ENCODE measurements at regions not wholly inside any gene's neighbourhood (a gene's known extent, or its start where the extent isn't known, plus 50 kb on each side); places are given as distances from the start of the nearest gene placed in this dataset.

- ATAC-seq (no peak), DNase-seq (no peak)
- ChIA-PET POLR2A (no interaction called here), CTCF (no interaction called here)
- Mint-ChIP-seq H3K9me3 (peaks cover 0 to 1% (median 0%) of the 10 kb centered on the region in 11 donors), H3K27ac (no peak overlapping the region), H3K4me3 (no peak overlapping the region), H3K36me3 (no peaks in the 10 kb centered on the region), H3K4me1 (no peaks in the 10 kb centered on the region), H3K27me3 (no peaks in the 10 kb centered on the region)
- Histone ChIP-seq H3K27ac (ENCODE audit: low read depth, low read length) (no peak overlapping the region), H3K36me3 (ENCODE audit: control insufficient read depth in 2 of 3, insufficient read depth in 3 of 3, low read length in 3 of 3) (no peaks in the 10 kb centered on the region), H3K27me3 (ENCODE audit: control insufficient read depth in 2 of 2, insufficient read depth in 2 of 2, low read length in 2 of 2) (no peaks in the 10 kb centered on the region), H3K4me1 (ENCODE audit: control insufficient read depth in 2 of 2, insufficient read depth in 2 of 2, low read length in 2 of 2) (no peaks in the 10 kb centered on the region), H3K9me3 (ENCODE audit: control insufficient read depth in 2 of 3, low read length in 3 of 3) (no peaks in the 10 kb centered on the region), H3K4me3 (ENCODE audit: low read length) (no peak overlapping the region)
- intact Hi-C loops (cut with micrococcal nuclease) = no loop called here
These were observed 269.4 kb upstream of the TANK start for GRCh38 chr2:160890667-160891352.

- Mint-ChIP-seq H3K36me3 (no peaks in the 10 kb centered on the region), H3K27me3 (no peaks in the 10 kb centered on the region), H3K4me1 (no peaks in the 10 kb centered on the region), H3K9me3 (peaks cover 0 to 1% (median 0%) of the 10 kb centered on the region in 11 donors), H3K4me3 (no peak overlapping the region), H3K27ac (no peak overlapping the region)
- Histone ChIP-seq H3K4me3 (ENCODE audit: low read length) (no peak overlapping the region), H3K27ac (ENCODE audit: low read depth, low read length) (no peak overlapping the region), H3K4me1 (ENCODE audit: control insufficient read depth in 2 of 2, insufficient read depth in 2 of 2, low read length in 2 of 2) (no peaks in the 10 kb centered on the region), H3K9me3 (ENCODE audit: control insufficient read depth in 2 of 3, low read length in 3 of 3) (no peaks in the 10 kb centered on the region), H3K36me3 (ENCODE audit: control insufficient read depth in 2 of 3, insufficient read depth in 3 of 3, low read length in 3 of 3) (no peaks in the 10 kb centered on the region), H3K27me3 (ENCODE audit: control insufficient read depth in 2 of 2, insufficient read depth in 2 of 2, low read length in 2 of 2) (no peaks in the 10 kb centered on the region)
- DNase-seq (no peak), ATAC-seq (no peak)
- CTCF ChIA-PET = no interaction called here
- POLR2A ChIA-PET = no interaction called here
- intact Hi-C loops (cut with micrococcal nuclease) = no loop called here
These were observed 268.9 kb upstream of the TANK start for GRCh38 chr2:160891353-160891740.

GRCh38 chr2:160892204-160892603, 268.0 kb upstream of the TANK start:
- no peak for ATAC-seq
- no peak overlapping the region for H3K27ac ChIP-seq (ENCODE audit: low read depth, low read length)
- Mint-ChIP-seq H3K4me1 (no peaks in the 10 kb centered on the region), H3K36me3 (no peaks in the 10 kb centered on the region), H3K27me3 (no peaks in the 10 kb centered on the region), H3K4me3 (no peak overlapping the region), H3K27ac (no peak overlapping the region), H3K9me3 (peaks cover 0 to 1% (median 0%) of the 10 kb centered on the region in 11 donors)
- H3K9me3 ChIP-seq (ENCODE audit: control insufficient read depth in 2 of 3, low read length in 3 of 3) = no peaks in the 10 kb centered on the region
- no peaks in the 10 kb centered on the region for H3K36me3 ChIP-seq (ENCODE audit: control insufficient read depth in 2 of 3, insufficient read depth in 3 of 3, low read length in 3 of 3)
- DNase-seq = no peak
- H3K4me3 ChIP-seq (ENCODE audit: low read length) = no peak overlapping the region
- POLR2A ChIA-PET = no interaction called here
- H3K27me3 ChIP-seq (ENCODE audit: control insufficient read depth in 2 of 2, insufficient read depth in 2 of 2, low read length in 2 of 2) = no peaks in the 10 kb centered on the region
- CTCF ChIA-PET = interaction anchor here (0.9 kb wide), 1 partner anchor 32 kb away, joined by 3 read pairs; no protein-coding TSS in a partner anchor
- no peaks in the 10 kb centered on the region for H3K4me1 ChIP-seq (ENCODE audit: control insufficient read depth in 2 of 2, insufficient read depth in 2 of 2, low read length in 2 of 2)
- intact Hi-C loops (cut with micrococcal nuclease) = no loop called here

- Histone ChIP-seq H3K27ac (ENCODE audit: low read depth, low read length) (no peak overlapping the region), H3K27me3 (ENCODE audit: control insufficient read depth in 2 of 2, insufficient read depth in 2 of 2, low read length in 2 of 2) (no peaks in the 10 kb centered on the region), H3K4me3 (ENCODE audit: low read length) (no peak overlapping the region), H3K4me1 (ENCODE audit: control insufficient read depth in 2 of 2, insufficient read depth in 2 of 2, low read length in 2 of 2) (no peaks in the 10 kb centered on the region), H3K9me3 (ENCODE audit: control insufficient read depth in 2 of 3, low read length in 3 of 3) (no peaks in the 10 kb centered on the region), H3K36me3 (ENCODE audit: control insufficient read depth in 2 of 3, insufficient read depth in 3 of 3, low read length in 3 of 3) (no peaks in the 10 kb centered on the region)
- CTCF ChIA-PET = no interaction called here
- H3K4me3 Mint-ChIP-seq = no peak overlapping the region
- H3K9me3 Mint-ChIP-seq = peaks cover 0 to 1% (median 0%) of the 10 kb centered on the region in 11 donors
- H3K4me1 Mint-ChIP-seq = no peaks in the 10 kb centered on the region
- ATAC-seq = no peak
- intact Hi-C loops (cut with micrococcal nuclease) = no loop called here
- no peaks in the 10 kb centered on the region for H3K36me3 Mint-ChIP-seq
- no peak for DNase-seq
- no peak overlapping the region for H3K27ac Mint-ChIP-seq
- H3K27me3 Mint-ChIP-seq = peaks cover 0 to 3% (median 0%) of the 10 kb centered on the region in 5 donors
- POLR2A ChIA-PET = no interaction called here
These were observed 266.6 kb upstream of the TANK start for GRCh38 chr2:160893581-160893980.

- ChIA-PET CTCF (no interaction called here), POLR2A (no interaction called here)
- Mint-ChIP-seq H3K27ac (no peak overlapping the region), H3K4me1 (no peaks in the 10 kb centered on the region), H3K27me3 (peaks cover 0 to 5% (median 0%) of the 10 kb centered on the region in 5 donors), H3K4me3 (no peak overlapping the region), H3K9me3 (peaks cover 0 to 1% (median 0%) of the 10 kb centered on the region in 11 donors), H3K36me3 (no peaks in the 10 kb centered on the region)
- Histone ChIP-seq H3K27me3 (ENCODE audit: control insufficient read depth in 2 of 2, insufficient read depth in 2 of 2, low read length in 2 of 2) (no peaks in the 10 kb centered on the region), H3K4me3 (ENCODE audit: low read length) (no peak overlapping the region), H3K36me3 (ENCODE audit: control insufficient read depth in 2 of 3, insufficient read depth in 3 of 3, low read length in 3 of 3) (no peaks in the 10 kb centered on the region), H3K27ac (ENCODE audit: low read depth, low read length) (no peak overlapping the region), H3K4me1 (ENCODE audit: control insufficient read depth in 2 of 2, insufficient read depth in 2 of 2, low read length in 2 of 2) (no peaks in the 10 kb centered on the region), H3K9me3 (ENCODE audit: control insufficient read depth in 2 of 3, low read length in 3 of 3) (no peaks in the 10 kb centered on the region)
- intact Hi-C loops (cut with micrococcal nuclease) = no loop called here
- no peak for DNase-seq
- no peak for ATAC-seq
These were observed 261.5 kb upstream of the TANK start for GRCh38 chr2:160898581-160899307.

GRCh38 chr2:160901613-160902012, 258.6 kb upstream of the TANK start:
- POLR2A ChIA-PET = no interaction called here
- no peaks in the 10 kb centered on the region for H3K36me3 ChIP-seq (ENCODE audit: control insufficient read depth in 2 of 3, insufficient read depth in 3 of 3, low read length in 3 of 3)
- peaks cover 0 to 7% (median 0%) of the 10 kb centered on the region in 5 donors for H3K27me3 Mint-ChIP-seq
- intact Hi-C loops (cut with micrococcal nuclease) = no loop called here
- DNase-seq (no peak), ATAC-seq (no peak)
- H3K27ac ChIP-seq (ENCODE audit: low read depth, low read length) = no peak overlapping the region
- no peaks in the 10 kb centered on the region for H3K9me3 ChIP-seq (ENCODE audit: control insufficient read depth in 2 of 3, low read length in 3 of 3)
- no peaks in the 10 kb centered on the region for H3K4me1 Mint-ChIP-seq
- no peaks in the 10 kb centered on the region for H3K36me3 Mint-ChIP-seq
- H3K4me1 ChIP-seq (ENCODE audit: control insufficient read depth in 2 of 2, insufficient read depth in 2 of 2, low read length in 2 of 2) = no peaks in the 10 kb centered on the region
- no peak overlapping the region for H3K4me3 ChIP-seq (ENCODE audit: low read length)
- H3K4me3 Mint-ChIP-seq = no peak overlapping the region
- no peaks in the 10 kb centered on the region for H3K27me3 ChIP-seq (ENCODE audit: control insufficient read depth in 2 of 2, insufficient read depth in 2 of 2, low read length in 2 of 2)
- H3K9me3 Mint-ChIP-seq = no peaks in the 10 kb centered on the region
- no peak overlapping the region for H3K27ac Mint-ChIP-seq
- CTCF ChIA-PET = no interaction called here

- Mint-ChIP-seq H3K36me3 (no peaks in the 10 kb centered on the region), H3K9me3 (no peaks in the 10 kb centered on the region), H3K4me3 (no peak overlapping the region), H3K27ac (no peak overlapping the region), H3K4me1 (no peaks in the 10 kb centered on the region), H3K27me3 (peaks cover 0 to 4% (median 0%) of the 10 kb centered on the region in 5 donors)
- no peak overlapping the region for H3K4me3 ChIP-seq (ENCODE audit: low read length)
- ChIA-PET CTCF (no interaction called here), POLR2A (no interaction called here)
- DNase-seq (no peak), ATAC-seq (no peak)
- H3K4me1 ChIP-seq (ENCODE audit: control insufficient read depth in 2 of 2, insufficient read depth in 2 of 2, low read length in 2 of 2) = no peaks in the 10 kb centered on the region
- intact Hi-C loops (cut with micrococcal nuclease) = no loop called here
- no peak overlapping the region for H3K27ac ChIP-seq (ENCODE audit: low read depth, low read length)
- no peaks in the 10 kb centered on the region for H3K9me3 ChIP-seq (ENCODE audit: control insufficient read depth in 2 of 3, low read length in 3 of 3)
- no peaks in the 10 kb centered on the region for H3K36me3 ChIP-seq (ENCODE audit: control insufficient read depth in 2 of 3, insufficient read depth in 3 of 3, low read length in 3 of 3)
- no peaks in the 10 kb centered on the region for H3K27me3 ChIP-seq (ENCODE audit: control insufficient read depth in 2 of 2, insufficient read depth in 2 of 2, low read length in 2 of 2)
These were observed 254.4 kb upstream of the TANK start for GRCh38 chr2:160905862-160906261.

All from naive thymus-derived CD4-positive, alpha-beta T cell (primary cell).